ENCODE measurements at regions not wholly inside any gene's neighbourhood (a gene's known extent, or its start where the extent isn't known, plus 50 kb on each side); places are given as distances from the start of the nearest gene placed in this dataset.

- no peak for TF ChIP-seq CTCF (IDR thresholded peaks at IDR 0.05; ENCODE audit: low read length)
- no peak for TF ChIP-seq EZH2 (optimal IDR thresholded peaks at IDR 0.05; ENCODE audit: low read depth, low read length)
- no peak for TF ChIP-seq EZH2phosphoT487 (IDR thresholded peaks at IDR 0.05; ENCODE audit: low read length)
These were observed 125.8 kb upstream of the CYP1B1 start for GRCh38 chr2:38201784-38202183.

Data from MM.1S (cell line).